ENCODE measurements at regions not wholly inside any gene's neighbourhood (a gene's known extent, or its start where the extent isn't known, plus 50 kb on each side); places are given as distances from the start of the nearest gene placed in this dataset.

DNA sequence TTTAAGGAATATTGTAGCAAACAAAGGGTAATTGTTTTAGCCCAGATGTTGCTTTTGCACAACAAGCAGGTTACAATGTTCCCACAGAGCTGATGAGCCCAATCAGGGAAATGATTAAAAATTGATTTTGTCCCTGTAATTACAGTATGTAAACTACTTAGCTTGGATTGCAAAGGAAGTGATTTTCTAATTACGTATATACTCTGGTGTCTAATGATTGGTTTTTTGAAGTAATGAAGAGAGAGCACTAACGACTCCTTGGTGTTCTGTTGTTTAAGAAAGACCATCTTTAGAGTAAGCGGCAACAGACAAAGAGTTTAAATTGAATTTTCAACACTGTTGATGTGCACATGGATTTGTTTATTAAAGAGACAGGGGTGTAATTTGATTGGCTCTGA is 95.3 kb upstream of the ZNF536 start (continued):
- TF ChIP-seq, protein P1, sequence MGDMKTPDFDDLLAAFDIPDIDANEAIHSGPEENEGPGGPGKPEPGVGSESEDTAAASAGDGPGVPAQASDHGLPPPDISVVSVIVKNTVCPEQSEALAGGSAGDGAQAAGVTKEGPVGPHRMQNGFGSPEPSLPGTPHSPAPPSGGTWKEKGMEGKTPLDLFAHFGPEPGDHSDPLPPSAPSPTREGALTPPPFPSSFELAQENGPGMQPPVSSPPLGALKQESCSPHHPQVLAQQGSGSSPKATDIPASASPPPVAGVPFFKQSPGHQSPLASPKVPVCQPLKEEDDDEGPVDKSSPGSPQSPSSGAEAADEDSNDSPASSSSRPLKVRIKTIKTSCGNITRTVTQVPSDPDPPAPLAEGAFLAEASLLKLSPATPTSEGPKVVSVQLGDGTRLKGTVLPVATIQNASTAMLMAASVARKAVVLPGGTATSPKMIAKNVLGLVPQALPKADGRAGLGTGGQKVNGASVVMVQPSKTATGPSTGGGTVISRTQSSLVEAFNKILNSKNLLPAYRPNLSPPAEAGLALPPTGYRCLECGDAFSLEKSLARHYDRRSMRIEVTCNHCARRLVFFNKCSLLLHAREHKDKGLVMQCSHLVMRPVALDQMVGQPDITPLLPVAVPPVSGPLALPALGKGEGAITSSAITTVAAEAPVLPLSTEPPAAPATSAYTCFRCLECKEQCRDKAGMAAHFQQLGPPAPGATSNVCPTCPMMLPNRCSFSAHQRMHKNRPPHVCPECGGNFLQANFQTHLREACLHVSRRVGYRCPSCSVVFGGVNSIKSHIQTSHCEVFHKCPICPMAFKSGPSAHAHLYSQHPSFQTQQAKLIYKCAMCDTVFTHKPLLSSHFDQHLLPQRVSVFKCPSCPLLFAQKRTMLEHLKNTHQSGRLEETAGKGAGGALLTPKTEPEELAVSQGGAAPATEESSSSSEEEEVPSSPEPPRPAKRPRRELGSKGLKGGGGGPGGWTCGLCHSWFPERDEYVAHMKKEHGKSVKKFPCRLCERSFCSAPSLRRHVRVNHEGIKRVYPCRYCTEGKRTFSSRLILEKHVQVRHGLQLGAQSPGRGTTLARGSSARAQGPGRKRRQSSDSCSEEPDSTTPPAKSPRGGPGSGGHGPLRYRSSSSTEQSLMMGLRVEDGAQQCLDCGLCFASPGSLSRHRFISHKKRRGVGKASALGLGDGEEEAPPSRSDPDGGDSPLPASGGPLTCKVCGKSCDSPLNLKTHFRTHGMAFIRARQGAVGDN (IDR thresholded peaks at IDR 0.05), result no peak

DNA sequence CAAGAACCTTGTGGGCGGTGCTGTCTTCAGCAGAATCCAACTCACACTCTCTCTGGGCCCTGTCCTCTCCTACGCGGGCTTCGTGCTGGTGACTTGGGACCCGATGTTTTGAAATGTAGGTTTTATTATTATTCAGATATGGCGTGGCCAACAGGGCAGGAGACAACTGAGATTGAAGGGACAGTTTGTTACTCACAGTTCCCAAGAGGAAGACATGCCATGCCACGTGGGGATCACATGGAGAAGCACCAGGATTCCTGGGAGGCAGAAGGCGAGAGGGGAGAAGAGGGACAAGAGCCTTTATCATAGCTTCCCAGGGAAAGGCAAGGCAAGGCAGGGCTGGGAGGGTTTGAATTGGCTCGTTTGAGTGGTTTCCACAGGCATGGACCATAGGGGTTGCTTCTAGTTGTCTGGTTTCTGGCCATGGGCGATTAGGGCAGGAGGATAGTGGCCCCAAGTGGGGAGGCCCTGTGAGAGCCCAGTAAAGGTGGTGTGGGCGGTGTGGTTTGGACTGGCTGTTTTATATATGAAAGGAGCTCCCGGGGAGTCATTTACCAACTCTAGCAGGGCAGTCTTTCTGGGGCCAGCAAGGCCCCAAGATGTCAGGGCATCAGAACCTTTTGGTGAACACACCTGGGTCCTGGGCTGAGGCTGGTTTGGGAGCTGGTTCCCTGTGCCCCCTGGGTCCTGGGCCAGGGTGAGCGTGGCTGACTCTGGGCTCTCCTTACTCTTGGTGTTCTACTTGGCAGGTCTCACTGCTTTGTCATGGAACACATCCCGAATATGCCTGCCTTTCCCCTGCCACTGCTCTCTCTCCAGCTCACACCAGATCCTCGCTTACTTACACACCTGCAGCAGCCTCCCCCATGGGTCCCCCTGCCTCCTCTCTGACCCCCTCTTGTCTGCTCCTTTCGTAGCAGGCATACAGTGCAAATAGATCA is 94.0 kb upstream of the ZNF536 start:
- CTCF ChIA-PET, result no interaction called here
- SMC1A ChIA-PET (ENCODE audit: uncharacterized antibody, unreplicated experiment), result no interaction called here
- DNase-seq (ENCODE audit: low read depth, low spot score), result no peak
- H4K20me1 ChIP-seq (ENCODE audit: control insufficient read depth, insufficient read depth), result no peaks in the 10 kb centered on the region
- no peaks in the 10 kb centered on the region for H3K27me3 ChIP-seq (replicated peaks in 1 of 2; ENCODE audit: control insufficient read depth in 2 of 2, insufficient read depth in 2 of 2, low read length in 1 of 2)
- no peak overlapping the region for H3K27ac ChIP-seq (ENCODE audit: control insufficient read depth, insufficient read depth)
- in situ Hi-C loops (cut with MboI), result no loop called here
- no peaks in the 10 kb centered on the region for H3K79me2 ChIP-seq (ENCODE audit: control insufficient read depth, insufficient read depth, low read length)
- no peak overlapping the region for H2AFZ ChIP-seq (ENCODE audit: control insufficient read depth, low read depth, low read length)
- no peaks in the 10 kb centered on the region for H3K36me3 ChIP-seq (ENCODE audit: control insufficient read depth in 2 of 2, insufficient read depth in 2 of 2, low read length in 1 of 2)
- POLR2A ChIA-PET, result no interaction called here
- no peaks in the 10 kb centered on the region for H3K9me3 ChIP-seq (replicated peaks; ENCODE audit: control insufficient read depth, insufficient read depth, low read length)
- FAIRE-seq, result no peak
- WGBS (ENCODE audit: insufficient coverage, insufficient replicate concordance, low lambda C conversion rate, missing lambda C conversion rate), result 8% methylated on average over 15 of the region's 16 CpGs
- no peak for ATAC-seq
- RAD21 ChIA-PET (ENCODE audit: unreplicated experiment), result no interaction called here
- no TSS peak for BruUV-seq (replicated peaks)
- H3K4me1 ChIP-seq (ENCODE audit: control insufficient read depth, insufficient read depth, low read length), result no peaks in the 10 kb centered on the region
- no peak overlapping the region for H3K4me3 ChIP-seq
- no peak overlapping the region for H3K9ac ChIP-seq (ENCODE audit: control insufficient read depth, insufficient read depth, low read length)
- intact Hi-C loops (cut with micrococcal nuclease; ENCODE audit: unreplicated experiment), result no loop called here
- H3K4me2 ChIP-seq (ENCODE audit: control insufficient read depth, insufficient read depth), result no peak overlapping the region
- TF ChIP-seq RAD21 (IDR thresholded peaks at IDR 0.05; ENCODE audit: insufficient read depth, low read depth, low read length), result no peak
- no peak for TF ChIP-seq LARP7 (IDR thresholded peaks at IDR 0.05)
- no peak for TF ChIP-seq PML (IDR thresholded peaks at IDR 0.05; ENCODE audit: low read length)
- TF ChIP-seq, protein P2, sequence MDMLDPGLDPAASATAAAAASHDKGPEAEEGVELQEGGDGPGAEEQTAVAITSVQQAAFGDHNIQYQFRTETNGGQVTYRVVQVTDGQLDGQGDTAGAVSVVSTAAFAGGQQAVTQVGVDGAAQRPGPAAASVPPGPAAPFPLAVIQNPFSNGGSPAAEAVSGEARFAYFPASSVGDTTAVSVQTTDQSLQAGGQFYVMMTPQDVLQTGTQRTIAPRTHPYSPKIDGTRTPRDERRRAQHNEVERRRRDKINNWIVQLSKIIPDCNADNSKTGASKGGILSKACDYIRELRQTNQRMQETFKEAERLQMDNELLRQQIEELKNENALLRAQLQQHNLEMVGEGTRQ (IDR thresholded peaks at IDR 0.05; ENCODE audit: borderline replicate concordance, low read depth, low read length), result no peak
- TF ChIP-seq PAX5 (IDR thresholded peaks at IDR 0.05; ENCODE audit: borderline replicate concordance, low read depth, low read length), result no peak
- TF ChIP-seq, protein P3, sequence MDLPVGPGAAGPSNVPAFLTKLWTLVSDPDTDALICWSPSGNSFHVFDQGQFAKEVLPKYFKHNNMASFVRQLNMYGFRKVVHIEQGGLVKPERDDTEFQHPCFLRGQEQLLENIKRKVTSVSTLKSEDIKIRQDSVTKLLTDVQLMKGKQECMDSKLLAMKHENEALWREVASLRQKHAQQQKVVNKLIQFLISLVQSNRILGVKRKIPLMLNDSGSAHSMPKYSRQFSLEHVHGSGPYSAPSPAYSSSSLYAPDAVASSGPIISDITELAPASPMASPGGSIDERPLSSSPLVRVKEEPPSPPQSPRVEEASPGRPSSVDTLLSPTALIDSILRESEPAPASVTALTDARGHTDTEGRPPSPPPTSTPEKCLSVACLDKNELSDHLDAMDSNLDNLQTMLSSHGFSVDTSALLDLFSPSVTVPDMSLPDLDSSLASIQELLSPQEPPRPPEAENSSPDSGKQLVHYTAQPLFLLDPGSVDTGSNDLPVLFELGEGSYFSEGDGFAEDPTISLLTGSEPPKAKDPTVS (IDR thresholded peaks at IDR 0.05; ENCODE audit: low read depth, low read length), result no peak
- TF ChIP-seq, protein P4, sequence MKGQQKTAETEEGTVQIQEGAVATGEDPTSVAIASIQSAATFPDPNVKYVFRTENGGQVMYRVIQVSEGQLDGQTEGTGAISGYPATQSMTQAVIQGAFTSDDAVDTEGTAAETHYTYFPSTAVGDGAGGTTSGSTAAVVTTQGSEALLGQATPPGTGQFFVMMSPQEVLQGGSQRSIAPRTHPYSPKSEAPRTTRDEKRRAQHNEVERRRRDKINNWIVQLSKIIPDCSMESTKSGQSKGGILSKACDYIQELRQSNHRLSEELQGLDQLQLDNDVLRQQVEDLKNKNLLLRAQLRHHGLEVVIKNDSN (IDR thresholded peaks at IDR 0.05; ENCODE audit: borderline replicate concordance, extremely low read length, insufficient read depth, low read depth, low read length), result no peak
- no peak for TF ChIP-seq FOXM1 (IDR thresholded peaks at IDR 0.05; ENCODE audit: low read depth, low read length)
- TF ChIP-seq ZSCAN29 (IDR thresholded peaks at IDR 0.05), result no peak
- no peak for TF ChIP-seq TCF3 (IDR thresholded peaks at IDR 0.05; ENCODE audit: borderline replicate concordance, insufficient read depth, low read depth, low read length)
- no peak for TF ChIP-seq IRF4 (IDR thresholded peaks at IDR 0.05; ENCODE audit: low read depth, low read length)
- no peak for TF ChIP-seq HCFC1 (IDR thresholded peaks at IDR 0.05; ENCODE audit: low read length)
- TF ChIP-seq ESRRA (IDR thresholded peaks at IDR 0.05; ENCODE audit: low read length), result no peak
- no peak for TF ChIP-seq ASH2L (IDR thresholded peaks at IDR 0.05; ENCODE audit: borderline replicate concordance, low read depth)
- TF ChIP-seq NR2C1 (IDR thresholded peaks at IDR 0.05), result no peak
